ENCODE measurements at regions not wholly inside any gene's neighbourhood (a gene's known extent, or its start where the extent isn't known, plus 50 kb on each side); places are given as distances from the start of the nearest gene placed in this dataset.
"Not testable (repeated sequence)": the region's sequence is repeated elsewhere in the genome, so short reads cannot be mapped to it uniquely, and the experiment has no call there.

DNA sequence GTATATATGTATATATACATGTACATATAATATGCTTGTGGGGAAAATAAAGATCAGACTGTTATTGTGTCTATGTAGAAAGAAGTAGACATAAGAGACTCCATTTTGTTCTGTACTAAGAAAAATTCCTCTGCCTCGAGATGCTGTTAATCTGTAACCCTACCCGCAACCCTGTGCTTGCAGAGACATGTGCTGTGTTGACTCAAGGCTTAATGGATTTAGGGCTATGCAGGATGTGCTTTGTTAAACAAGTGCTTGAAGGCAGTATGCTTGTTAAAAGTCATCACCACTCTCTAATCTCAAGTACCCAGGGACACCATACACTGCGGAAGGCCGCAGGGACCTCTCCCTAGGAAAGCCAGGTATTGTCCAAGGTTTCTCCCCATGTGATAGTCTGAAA is 972.9 kb downstream of the GALC start:
- H3K27me3 Mint-ChIP-seq; H3K27ac Mint-ChIP-seq; H3K9me3 Mint-ChIP-seq; H3K4me1 Mint-ChIP-seq (ENCODE audit: low read depth); DNase-seq; H3K4me3 Mint-ChIP-seq; H3K36me3 Mint-ChIP-seq (ENCODE audit: low read depth): not testable (repeated sequence)

- Mint-ChIP-seq H3K36me3 (ENCODE audit: low read depth) (no peaks in the 10 kb centered on the region), H3K27me3 (no peaks in the 10 kb centered on the region), H3K4me1 (ENCODE audit: low read depth) (no peaks in the 10 kb centered on the region), H3K4me3 (no peak overlapping the region), H3K9me3 (peaks cover 3% of the 10 kb centered on the region), H3K27ac (no peak overlapping the region)
- no peak for DNase-seq
Observed at GRCh38 chr14:87018294-87018693, 974.7 kb downstream of the GALC start.

DNA sequence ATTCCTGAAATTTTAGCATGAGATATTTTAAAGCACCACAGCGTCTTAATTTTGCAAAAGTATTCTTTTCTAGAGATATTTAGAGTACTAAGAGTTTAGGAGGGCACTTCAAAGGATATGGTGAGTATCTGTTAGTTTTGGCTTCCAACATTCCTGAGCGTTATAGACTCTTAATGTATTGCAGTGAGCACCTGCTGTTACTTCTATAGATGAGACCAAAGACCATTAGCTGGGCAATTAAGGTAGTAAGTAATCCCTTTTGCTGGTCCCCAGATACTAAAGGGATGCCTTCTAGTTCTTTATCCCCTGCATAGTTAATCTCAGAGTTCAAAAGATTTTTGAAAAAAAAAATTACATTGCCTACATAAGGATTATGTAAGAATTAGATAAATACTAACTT is 975.6 kb downstream of the GALC start:
- H3K9me3 Mint-ChIP-seq = peaks cover 3% of the 10 kb centered on the region
- no peaks in the 10 kb centered on the region for H3K4me1 Mint-ChIP-seq (ENCODE audit: low read depth)
- no peak for DNase-seq
- H3K27me3 Mint-ChIP-seq = no peaks in the 10 kb centered on the region
- no peaks in the 10 kb centered on the region for H3K36me3 Mint-ChIP-seq (ENCODE audit: low read depth)
- H3K4me3 Mint-ChIP-seq = no peak overlapping the region
- no peak overlapping the region for H3K27ac Mint-ChIP-seq

GRCh38 chr14:87014856-87015255 is 978.1 kb downstream of the GALC start:
- DNase-seq = no peak
- Mint-ChIP-seq H3K4me3 (no peak overlapping the region), H3K9me3 (peaks cover 4% of the 10 kb centered on the region), H3K36me3 (ENCODE audit: low read depth) (no peaks in the 10 kb centered on the region), H3K27ac (no peak overlapping the region), H3K27me3 (no peaks in the 10 kb centered on the region), H3K4me1 (ENCODE audit: low read depth) (no peaks in the 10 kb centered on the region)

- Mint-ChIP-seq H3K4me3 (no peak overlapping the region), H3K36me3 (ENCODE audit: low read depth) (no peaks in the 10 kb centered on the region), H3K27ac (no peak overlapping the region), H3K9me3 (peaks cover 4% of the 10 kb centered on the region), H3K27me3 (no peaks in the 10 kb centered on the region), H3K4me1 (ENCODE audit: low read depth) (no peaks in the 10 kb centered on the region)
- DNase-seq = no peak
Observed at GRCh38 chr14:87013583-87013982, 979.4 kb downstream of the GALC start.

DNA sequence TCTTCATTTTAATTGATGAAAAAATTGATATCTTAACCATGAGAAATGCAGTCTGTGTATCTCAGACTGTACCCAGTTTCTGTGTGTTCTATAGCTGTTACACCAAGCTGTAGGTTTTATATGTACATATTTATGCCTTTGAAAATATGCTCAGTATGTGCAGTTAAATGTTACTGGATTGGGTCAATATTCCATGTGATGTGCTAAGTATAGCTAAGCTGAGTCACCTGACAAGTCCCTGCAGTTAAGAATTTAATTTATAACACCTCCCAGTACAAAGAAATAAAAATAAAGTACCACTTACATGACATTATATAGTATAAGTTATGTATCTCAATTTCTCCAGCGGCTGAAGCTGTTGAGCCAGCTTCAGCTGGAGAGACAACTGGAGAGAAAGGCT is 984.0 kb downstream of the GALC start:
- H3K4me1 Mint-ChIP-seq (ENCODE audit: low read depth) = no peaks in the 10 kb centered on the region
- DNase-seq = no peak
- no peak overlapping the region for H3K27ac Mint-ChIP-seq
- no peaks in the 10 kb centered on the region for H3K36me3 Mint-ChIP-seq (ENCODE audit: low read depth)
- H3K9me3 Mint-ChIP-seq = peaks cover 14% of the 10 kb centered on the region
- H3K4me3 Mint-ChIP-seq = no peak overlapping the region
- no peaks in the 10 kb centered on the region for H3K27me3 Mint-ChIP-seq

DNA sequence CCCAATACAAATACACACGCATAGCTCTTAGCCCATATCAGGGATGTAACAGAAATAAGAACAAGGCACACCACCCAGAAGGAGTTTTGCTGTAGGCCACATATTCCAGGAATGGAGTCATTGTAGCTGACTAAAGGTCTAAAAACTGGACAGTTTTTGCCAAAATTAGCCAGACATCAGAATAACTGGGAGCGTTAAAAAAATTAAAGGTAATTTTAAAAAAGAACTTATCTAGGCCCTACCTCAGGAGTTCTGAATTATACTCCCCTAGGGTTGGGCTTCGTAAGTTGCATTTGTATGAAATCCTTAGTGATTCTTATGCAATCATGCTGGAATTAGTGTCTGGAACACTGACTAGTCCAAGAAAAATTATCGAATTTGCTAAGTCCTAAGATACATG is 987.7 kb downstream of the GALC start:
- H3K36me3 Mint-ChIP-seq (ENCODE audit: low read depth) = no peaks in the 10 kb centered on the region
- DNase-seq = no peak

GRCh38 chr14:87002776-87003175 is 990.2 kb downstream of the GALC start:
- Mint-ChIP-seq H3K27ac (no peak overlapping the region), H3K27me3 (no peaks in the 10 kb centered on the region), H3K9me3 (peaks cover 24% of the 10 kb centered on the region), H3K36me3 (ENCODE audit: low read depth) (no peaks in the 10 kb centered on the region), H3K4me3 (no peak overlapping the region), H3K4me1 (ENCODE audit: low read depth) (no peaks in the 10 kb centered on the region)
- DNase-seq = no peak

More for the DNA sequence above, 987.7 kb downstream of the GALC start:
- no peak overlapping the region for H3K27ac Mint-ChIP-seq
- H3K9me3 Mint-ChIP-seq = peaks cover 23% of the 10 kb centered on the region
- H3K27me3 Mint-ChIP-seq = no peaks in the 10 kb centered on the region
- no peak overlapping the region for H3K4me3 Mint-ChIP-seq
- H3K4me1 Mint-ChIP-seq (ENCODE audit: low read depth) = no peaks in the 10 kb centered on the region

- no peaks in the 10 kb centered on the region for H3K27me3 Mint-ChIP-seq
- H3K36me3 Mint-ChIP-seq (ENCODE audit: low read depth) = no peaks in the 10 kb centered on the region
- H3K4me3 Mint-ChIP-seq = no peak overlapping the region
Observed at GRCh38 chr14:87001333-87001732, 991.6 kb downstream of the GALC start.

GRCh38 chr14:87000081-87000480 is 992.9 kb downstream of the GALC start:
- Mint-ChIP-seq H3K27me3 (no peaks in the 10 kb centered on the region), H3K4me1 (ENCODE audit: low read depth) (no peaks in the 10 kb centered on the region), H3K9me3 (peaks cover 18% of the 10 kb centered on the region), H3K4me3 (no peak overlapping the region), H3K36me3 (ENCODE audit: low read depth) (no peaks in the 10 kb centered on the region), H3K27ac (no peak overlapping the region)
- DNase-seq = no peak

More at GRCh38 chr14:87001333-87001732, 991.6 kb downstream of the GALC start:
- no peak overlapping the region for H3K27ac Mint-ChIP-seq
- peaks cover 18% of the 10 kb centered on the region for H3K9me3 Mint-ChIP-seq
- DNase-seq = no peak
- H3K4me1 Mint-ChIP-seq (ENCODE audit: low read depth) = no peaks in the 10 kb centered on the region

GRCh38 chr14:86999036-86999435 is 993.9 kb downstream of the GALC start:
- Mint-ChIP-seq H3K9me3 (peaks cover 18% of the 10 kb centered on the region), H3K4me3 (no peak overlapping the region), H3K27ac (no peak overlapping the region), H3K36me3 (ENCODE audit: low read depth) (no peaks in the 10 kb centered on the region), H3K4me1 (ENCODE audit: low read depth) (no peaks in the 10 kb centered on the region), H3K27me3 (no peaks in the 10 kb centered on the region)
- DNase-seq = no peak

DNA sequence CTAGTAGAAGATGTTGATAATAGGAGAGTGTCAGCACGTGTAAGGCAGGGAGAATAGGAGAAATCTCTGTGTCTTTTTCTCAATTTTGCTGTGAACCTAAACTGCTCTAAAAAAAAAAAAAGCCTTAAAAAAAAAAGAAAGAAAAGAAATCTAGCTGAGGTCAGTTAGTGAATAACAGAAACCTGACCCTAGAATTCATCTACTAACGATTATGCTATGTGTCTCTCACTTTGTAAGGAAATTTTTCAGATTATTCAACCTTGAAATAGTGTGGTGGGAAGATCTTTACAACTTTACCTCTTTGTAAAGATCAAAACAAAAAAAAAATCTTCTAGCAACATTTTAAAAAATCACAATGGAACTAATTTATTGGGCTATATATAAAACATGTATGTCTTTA is 995.7 kb downstream of the GALC start:
- Mint-ChIP-seq H3K27ac (no peak overlapping the region), H3K9me3 (peaks cover 15% of the 10 kb centered on the region), H3K4me1 (ENCODE audit: low read depth) (no peaks in the 10 kb centered on the region), H3K4me3 (no peak overlapping the region), H3K36me3 (ENCODE audit: low read depth) (no peaks in the 10 kb centered on the region), H3K27me3 (no peaks in the 10 kb centered on the region)
- no peak for DNase-seq

DNA sequence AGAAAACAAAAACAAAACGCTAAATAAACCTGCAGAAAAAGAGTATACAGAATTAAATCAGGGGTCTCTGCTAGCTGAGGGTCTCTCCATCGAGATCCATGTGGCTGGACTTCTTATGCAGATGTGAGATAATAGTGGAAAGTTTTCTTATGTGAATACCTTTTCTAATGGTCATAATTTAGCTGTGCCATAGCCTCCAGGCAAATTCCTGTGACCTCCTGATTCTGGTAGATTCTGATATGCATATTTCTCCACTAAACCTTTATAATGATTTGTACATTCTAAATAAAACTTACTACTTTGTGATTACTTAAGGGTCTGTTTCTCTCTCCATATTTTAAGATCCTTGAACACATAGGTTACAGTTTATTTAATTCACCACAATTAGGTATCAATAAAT is 1002.6 kb downstream of the GALC start:
- Mint-ChIP-seq H3K27ac (no peak overlapping the region), H3K4me3 (no peak overlapping the region), H3K27me3 (no peaks in the 10 kb centered on the region), H3K9me3 (peaks cover 9% of the 10 kb centered on the region), H3K4me1 (ENCODE audit: low read depth) (no peaks in the 10 kb centered on the region), H3K36me3 (ENCODE audit: low read depth) (no peaks in the 10 kb centered on the region)
- DNase-seq = no peak

GRCh38 chr14:86989285-86989684 is 1003.7 kb downstream of the GALC start:
- Mint-ChIP-seq H3K27me3 (no peaks in the 10 kb centered on the region), H3K27ac (no peak overlapping the region), H3K4me1 (ENCODE audit: low read depth) (no peaks in the 10 kb centered on the region), H3K36me3 (ENCODE audit: low read depth) (no peaks in the 10 kb centered on the region), H3K9me3 (peaks cover 11% of the 10 kb centered on the region), H3K4me3 (no peak overlapping the region)
- no peak for DNase-seq

DNA sequence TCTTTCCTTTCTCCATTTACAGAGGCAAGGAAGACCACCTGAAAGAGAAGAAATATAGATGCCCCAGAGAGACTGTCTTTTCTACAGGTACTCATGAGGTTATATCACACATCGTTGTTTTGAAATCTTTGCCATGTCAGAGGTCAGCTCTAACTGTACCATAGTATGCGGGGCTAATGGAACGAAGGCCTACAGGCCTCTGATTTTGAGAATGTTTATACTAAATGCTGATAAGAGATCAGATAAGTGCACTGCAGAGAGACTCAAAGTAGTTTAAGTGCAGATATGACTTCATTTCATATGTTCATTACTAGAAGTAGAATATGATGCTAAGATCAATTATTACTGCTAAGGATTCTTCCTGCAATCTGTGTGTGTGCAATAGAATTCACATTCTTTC is 1005.0 kb downstream of the GALC start:
- DNase-seq = no peak
- Mint-ChIP-seq H3K27ac (no peak overlapping the region), H3K4me3 (no peak overlapping the region), H3K27me3 (no peaks in the 10 kb centered on the region), H3K36me3 (ENCODE audit: low read depth) (no peaks in the 10 kb centered on the region), H3K9me3 (peaks cover 11% of the 10 kb centered on the region), H3K4me1 (ENCODE audit: low read depth) (no peaks in the 10 kb centered on the region)

- peaks cover 24% of the 10 kb centered on the region for H3K9me3 Mint-ChIP-seq
- H3K4me3 Mint-ChIP-seq = no peak overlapping the region
- no peak overlapping the region for H3K27ac Mint-ChIP-seq
- H3K4me1 Mint-ChIP-seq (ENCODE audit: low read depth) = no peaks in the 10 kb centered on the region
- no peaks in the 10 kb centered on the region for H3K27me3 Mint-ChIP-seq
- H3K36me3 Mint-ChIP-seq (ENCODE audit: low read depth) = no peaks in the 10 kb centered on the region
- no peak for DNase-seq
Observed at GRCh38 chr14:86973177-86973576, 1019.8 kb downstream of the GALC start.
